ENCODE measurements at regions not wholly inside any gene's neighbourhood (a gene's known extent, or its start where the extent isn't known, plus 50 kb on each side); places are given as distances from the start of the nearest gene placed in this dataset.
A peak's percentile ranks its signal among the peaks of the same experiment; 100 is the strongest.

DNA sequence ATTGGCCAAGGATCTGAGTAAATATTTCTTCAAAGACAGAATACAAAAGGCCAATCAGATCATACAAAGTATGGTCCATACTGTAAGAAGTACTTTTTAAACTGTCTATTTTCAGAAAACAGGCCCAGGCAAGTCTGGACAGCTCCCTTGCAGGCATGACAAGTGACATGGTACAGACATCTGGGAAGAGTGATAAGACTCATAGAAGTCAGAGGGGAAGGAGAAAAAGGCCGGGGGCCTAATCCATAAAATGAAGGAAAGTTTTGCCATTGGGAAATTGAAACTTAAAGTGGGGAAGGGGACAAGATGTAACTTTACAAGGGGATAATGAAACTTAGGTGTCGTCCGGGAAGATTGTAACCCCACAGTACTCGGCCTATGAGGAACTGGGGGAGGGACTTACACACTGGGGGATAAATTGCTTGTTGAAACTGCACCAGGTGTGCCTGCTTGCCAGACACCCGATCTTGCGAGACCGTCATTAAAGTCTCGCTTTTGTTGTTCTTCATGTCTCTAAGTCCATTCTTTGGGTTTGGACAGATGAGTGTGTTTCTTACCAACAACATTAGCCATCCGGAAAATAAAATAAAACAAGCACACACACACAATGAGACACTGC lies 684.0 kb downstream of the CDH11 start:
- TF ChIP-seq, protein P1, sequence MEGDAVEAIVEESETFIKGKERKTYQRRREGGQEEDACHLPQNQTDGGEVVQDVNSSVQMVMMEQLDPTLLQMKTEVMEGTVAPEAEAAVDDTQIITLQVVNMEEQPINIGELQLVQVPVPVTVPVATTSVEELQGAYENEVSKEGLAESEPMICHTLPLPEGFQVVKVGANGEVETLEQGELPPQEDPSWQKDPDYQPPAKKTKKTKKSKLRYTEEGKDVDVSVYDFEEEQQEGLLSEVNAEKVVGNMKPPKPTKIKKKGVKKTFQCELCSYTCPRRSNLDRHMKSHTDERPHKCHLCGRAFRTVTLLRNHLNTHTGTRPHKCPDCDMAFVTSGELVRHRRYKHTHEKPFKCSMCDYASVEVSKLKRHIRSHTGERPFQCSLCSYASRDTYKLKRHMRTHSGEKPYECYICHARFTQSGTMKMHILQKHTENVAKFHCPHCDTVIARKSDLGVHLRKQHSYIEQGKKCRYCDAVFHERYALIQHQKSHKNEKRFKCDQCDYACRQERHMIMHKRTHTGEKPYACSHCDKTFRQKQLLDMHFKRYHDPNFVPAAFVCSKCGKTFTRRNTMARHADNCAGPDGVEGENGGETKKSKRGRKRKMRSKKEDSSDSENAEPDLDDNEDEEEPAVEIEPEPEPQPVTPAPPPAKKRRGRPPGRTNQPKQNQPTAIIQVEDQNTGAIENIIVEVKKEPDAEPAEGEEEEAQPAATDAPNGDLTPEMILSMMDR (IDR thresholded peaks at IDR 0.05) = no peak
- Mint-ChIP-seq H3K4me3 (ENCODE audit: unreplicated experiment) (no peak overlapping the region), H3K27ac (ENCODE audit: unreplicated experiment) (peak overlapping the region; percentile 83), H3K4me1 (ENCODE audit: unreplicated experiment) (peaks cover 21% of the 10 kb centered on the region), H3K9me3 (ENCODE audit: unreplicated experiment) (peaks cover 11% of the 10 kb centered on the region), H3K27me3 (ENCODE audit: unreplicated experiment) (no peaks in the 10 kb centered on the region), H3K36me3 (ENCODE audit: unreplicated experiment) (peaks cover 10% of the 10 kb centered on the region)
- no peak for DNase-seq (ENCODE audit: extremely low spot score, unreplicated experiment)

DNA sequence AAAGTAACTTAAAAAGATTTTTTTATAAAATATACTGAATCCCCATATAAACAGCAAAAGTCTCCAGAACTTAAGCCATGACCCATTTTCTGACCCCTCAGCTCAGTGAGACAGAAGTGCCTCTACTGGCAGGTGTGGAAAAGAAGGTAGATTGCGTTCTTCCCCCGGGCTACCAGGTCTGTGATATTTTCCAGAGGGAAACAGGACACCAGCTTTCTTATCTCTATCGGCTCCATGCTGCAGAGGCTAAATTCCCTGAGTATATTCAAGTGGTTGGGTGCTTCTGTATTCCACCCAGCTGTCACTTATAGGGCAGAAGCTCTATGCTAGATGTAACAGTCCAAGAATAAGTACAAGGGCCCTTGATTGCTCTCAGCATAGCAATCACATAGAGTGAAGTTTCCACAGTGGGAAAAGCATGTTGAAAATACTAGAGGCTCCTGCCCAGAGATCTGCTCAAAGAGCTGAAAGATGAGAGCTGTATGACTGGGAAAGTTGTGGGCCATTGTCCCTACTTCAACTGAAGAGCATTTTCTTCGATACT lies 687.3 kb downstream of the CDH11 start:
- H3K9me3 Mint-ChIP-seq (ENCODE audit: unreplicated experiment) = peaks cover 17% of the 10 kb centered on the region
- H3K4me1 Mint-ChIP-seq (ENCODE audit: unreplicated experiment) = peaks cover 5% of the 10 kb centered on the region
- no peak for DNase-seq (ENCODE audit: extremely low spot score, unreplicated experiment)
- no peak overlapping the region for H3K27ac Mint-ChIP-seq (ENCODE audit: unreplicated experiment)
- H3K36me3 Mint-ChIP-seq (ENCODE audit: unreplicated experiment) = peaks cover 17% of the 10 kb centered on the region
- no peak overlapping the region for H3K4me3 Mint-ChIP-seq (ENCODE audit: unreplicated experiment)
- TF ChIP-seq, protein P1 (IDR thresholded peaks at IDR 0.05) = no peak
- H3K27me3 Mint-ChIP-seq (ENCODE audit: unreplicated experiment) = no peaks in the 10 kb centered on the region

DNA sequence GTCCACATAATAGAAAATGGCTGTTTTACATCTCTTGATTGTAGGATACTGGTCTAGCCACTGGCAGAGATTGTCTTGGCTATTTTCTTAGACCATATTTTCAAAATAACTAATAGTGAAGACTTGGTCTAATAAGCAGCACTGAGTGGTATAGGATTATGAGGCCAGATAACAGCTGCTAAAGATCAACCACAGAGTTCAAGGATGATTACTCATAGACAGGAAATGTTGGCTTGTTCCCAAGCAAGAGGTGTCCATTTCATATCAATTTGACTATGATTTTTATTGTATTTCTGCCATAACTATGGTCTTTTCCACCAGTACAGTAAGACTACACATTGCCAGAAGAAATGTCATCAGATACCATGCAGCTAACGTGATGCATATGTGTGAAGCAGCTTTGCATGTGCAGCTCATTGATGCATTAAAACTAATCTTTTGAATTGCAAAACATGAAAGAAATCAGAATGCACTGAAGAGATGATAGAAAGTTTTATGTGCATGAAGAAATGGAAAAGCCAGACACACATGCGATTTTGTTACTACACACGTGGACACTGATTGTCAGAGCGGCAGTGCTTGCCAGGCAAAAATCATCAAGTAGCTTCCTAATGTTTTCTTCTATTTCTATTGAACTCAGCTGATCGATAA lies 693.3 kb downstream of the CDH11 start:
- no peak for DNase-seq (ENCODE audit: extremely low spot score, unreplicated experiment)
- Mint-ChIP-seq H3K4me1 (ENCODE audit: unreplicated experiment) (peaks cover 16% of the 10 kb centered on the region), H3K27me3 (ENCODE audit: unreplicated experiment) (no peaks in the 10 kb centered on the region), H3K4me3 (ENCODE audit: unreplicated experiment) (no peak overlapping the region), H3K9me3 (ENCODE audit: unreplicated experiment) (peaks cover 12% of the 10 kb centered on the region), H3K27ac (ENCODE audit: unreplicated experiment) (peak overlapping the region; percentile 48), H3K36me3 (ENCODE audit: unreplicated experiment) (peaks cover 14% of the 10 kb centered on the region)
- TF ChIP-seq, protein P1 (IDR thresholded peaks at IDR 0.05) = no peak

DNA sequence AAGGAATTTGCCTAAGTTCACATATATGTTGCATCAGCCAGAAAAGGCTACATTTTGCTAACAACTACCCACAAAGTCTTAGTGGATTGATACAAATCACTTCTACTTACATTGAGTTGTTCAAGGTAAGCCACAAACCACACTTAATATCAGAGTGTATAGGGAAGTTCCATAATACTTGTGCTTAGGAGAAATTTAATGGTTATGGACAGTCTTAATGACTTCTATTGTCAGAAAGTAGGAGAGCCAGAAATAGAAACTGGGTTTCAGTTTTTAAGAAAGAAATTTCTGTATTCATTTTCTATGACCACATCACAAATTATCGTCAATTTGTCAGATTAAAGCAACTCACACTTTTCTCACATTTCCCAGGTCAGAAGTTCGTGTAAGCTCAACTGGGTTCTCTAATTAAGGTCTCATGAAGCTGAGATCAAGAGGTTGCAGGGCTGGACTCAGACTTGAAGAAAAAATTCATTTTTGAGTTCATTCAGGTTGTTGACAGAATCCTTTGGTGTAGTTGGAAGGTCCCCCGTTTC lies 695.7 kb downstream of the CDH11 start:
- no peak for DNase-seq (ENCODE audit: extremely low spot score, unreplicated experiment)
- H3K27me3 Mint-ChIP-seq (ENCODE audit: unreplicated experiment) = no peaks in the 10 kb centered on the region
- no peaks in the 10 kb centered on the region for H3K36me3 Mint-ChIP-seq (ENCODE audit: unreplicated experiment)
- TF ChIP-seq, protein P1 (IDR thresholded peaks at IDR 0.05) = no peak
- H3K27ac Mint-ChIP-seq (ENCODE audit: unreplicated experiment) = no peak overlapping the region
- H3K4me3 Mint-ChIP-seq (ENCODE audit: unreplicated experiment) = no peak overlapping the region
- H3K4me1 Mint-ChIP-seq (ENCODE audit: unreplicated experiment) = peaks cover 17% of the 10 kb centered on the region
- no peaks in the 10 kb centered on the region for H3K9me3 Mint-ChIP-seq (ENCODE audit: unreplicated experiment)

DNA sequence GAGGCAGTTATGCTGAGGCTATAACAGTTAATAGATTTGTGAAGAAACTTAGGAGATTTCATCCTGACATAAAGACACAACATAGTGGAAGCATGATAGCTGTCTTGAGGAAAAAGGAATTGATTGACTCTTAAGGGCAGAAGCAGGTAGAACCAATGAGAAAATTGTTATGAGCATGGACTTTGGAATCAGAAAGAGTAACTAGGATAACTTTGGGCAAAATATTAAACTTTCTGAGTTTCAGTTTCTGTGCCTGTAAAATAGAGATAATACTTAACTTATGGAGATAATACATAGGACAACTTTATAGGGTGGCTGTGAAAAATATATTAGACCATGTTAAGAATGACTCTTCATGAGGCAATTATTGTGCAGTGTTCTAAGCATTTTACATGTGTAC lies 696.5 kb downstream of the CDH11 start:
- TF ChIP-seq, protein P1 (IDR thresholded peaks at IDR 0.05) = no peak
- Mint-ChIP-seq H3K27ac (ENCODE audit: unreplicated experiment) (no peak overlapping the region), H3K36me3 (ENCODE audit: unreplicated experiment) (no peaks in the 10 kb centered on the region), H3K4me1 (ENCODE audit: unreplicated experiment) (peaks cover 15% of the 10 kb centered on the region), H3K27me3 (ENCODE audit: unreplicated experiment) (no peaks in the 10 kb centered on the region), H3K4me3 (ENCODE audit: unreplicated experiment) (no peak overlapping the region), H3K9me3 (ENCODE audit: unreplicated experiment) (no peaks in the 10 kb centered on the region)
- no peak for DNase-seq (ENCODE audit: extremely low spot score, unreplicated experiment)
